DND-41 (cell line): ENCODE measurements at regions not wholly inside any gene's neighbourhood (a gene's known extent, or its start where the extent isn't known, plus 50 kb on each side); places are given as distances from the start of the nearest gene placed in this dataset.

Experiments used
- ATAC-seq: fragments of 200-7000 bp; cut with Tn5 transposase; 3 replicates; pipeline ENCODE4 v1.9.1; 2021; ENCODE audit warnings: low read depth; ENCODE audit not compliant: insufficient read depth
- DNase-seq: peaks from one replicate; pipeline ENCODE4 v3.0.0-alpha.2; 2020
- H2AFZ ChIP-seq: 2 replicates; pipeline ENCODE4 v1.6.0; 2012; ENCODE audit warnings: low read depth, low read length
- H3K27ac ChIP-seq: 2 replicates; pipeline ENCODE4 v1.5.1; 2012; ENCODE audit warnings: low read length, inconsistent platforms
- H3K27me3 ChIP-seq: fragments of 200-600 bp; sonication (generic); 2 replicates; pipeline ENCODE4 v1.6.0; 2012; ENCODE audit warnings: low read length, mild to moderate bottlenecking, inconsistent platforms; ENCODE audit not compliant: insufficient read depth, poor library complexity
- H3K36me3 ChIP-seq: 2 replicates; pipeline ENCODE4 v1.5.1; 2012; ENCODE audit warnings: low read length, inconsistent platforms; ENCODE audit not compliant: insufficient read depth
- H3K4me1 ChIP-seq: 2 replicates; pipeline ENCODE4 v1.5.1; 2012; ENCODE audit warnings: mild to moderate bottlenecking, low read length; ENCODE audit not compliant: insufficient read depth
- H3K4me2 ChIP-seq: 2 replicates; pipeline ENCODE4 v1.6.0; 2012; ENCODE audit warnings: mild to moderate bottlenecking, moderate library complexity, low read length, inconsistent platforms; ENCODE audit not compliant: insufficient read depth
- H3K4me3 ChIP-seq, 2 experiments: fragments of 200-600 bp in 1 of 2; shearing (Covaris generic) in 1 of 2; 2 replicates each; pipeline ENCODE4 v1.5.1; 2012 to 2016; ENCODE audit warnings: inconsistent platforms in 2 of 2, low read length in 2 of 2, mild to moderate bottlenecking in 2 of 2, low read depth in 1 of 2, moderate library complexity in 1 of 2
- H3K79me2 ChIP-seq: 2 replicates; pipeline ENCODE4 v1.6.0; 2012; ENCODE audit warnings: low read length, inconsistent platforms; ENCODE audit not compliant: insufficient read depth
- H3K9ac ChIP-seq: 2 replicates; pipeline ENCODE4 v1.6.0; 2012; ENCODE audit warnings: low read depth, mild to moderate bottlenecking, inconsistent platforms, low read length, moderate library complexity
- H3K9me3 ChIP-seq: 2 replicates; pipeline ENCODE4 v1.5.1; 2012; ENCODE audit warnings: low read length, moderate library complexity, mild to moderate bottlenecking, inconsistent platforms; ENCODE audit not compliant: insufficient read depth, severe bottlenecking
- H4K20me1 ChIP-seq: 2 replicates; pipeline ENCODE4 v1.6.0; 2012; ENCODE audit warnings: low read length; ENCODE audit not compliant: insufficient read depth
- EZH2 ChIP-seq: IDR thresholded peaks from 3 replicates; pipeline ENCODE4 v1.6.1; 2012; ENCODE audit warnings: borderline replicate concordance, low read depth, mild to moderate bottlenecking, moderate library complexity, low read length, inconsistent platforms; ENCODE audit not compliant: severe bottlenecking
- TF ChIP-seq, protein P1 (sequence below): IDR thresholded peaks from 2 replicates; pipeline ENCODE4 v1.5.1; 2012; ENCODE audit warnings: borderline replicate concordance, low read length, moderate library complexity, mild to moderate bottlenecking; ENCODE audit not compliant: poor library complexity, severe bottlenecking; ENCODE audit errors: extremely low read depth

DNA sequence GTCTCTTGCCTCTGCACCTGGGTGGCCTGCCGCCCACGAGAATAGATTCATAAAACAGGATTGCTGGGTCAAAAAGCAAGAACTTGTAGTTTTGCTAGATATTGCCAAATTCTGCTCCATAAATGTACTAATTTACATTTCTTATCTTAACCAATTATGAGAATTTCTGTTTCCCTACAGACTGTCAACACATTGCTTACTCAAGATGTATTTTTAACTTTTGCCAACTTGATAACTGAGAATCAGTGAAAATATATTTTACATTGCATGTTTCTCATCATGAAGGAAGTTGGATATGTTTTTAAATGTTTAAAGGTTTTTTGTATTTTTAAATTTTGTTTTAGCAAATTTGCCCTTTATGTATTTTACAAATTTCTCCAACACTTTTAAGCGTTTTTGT is 664.8 kb downstream of the MMUT start:
- no peak overlapping the region for H3K4me2 ChIP-seq
- no peaks in the 10 kb centered on the region for H3K79me2 ChIP-seq
- H3K9me3 ChIP-seq = no peaks in the 10 kb centered on the region
- no peak overlapping the region for H3K27ac ChIP-seq
- no peaks in the 10 kb centered on the region for H4K20me1 ChIP-seq
- ATAC-seq (no peak), DNase-seq (no peak)
- no peak overlapping the region for H2AFZ ChIP-seq
- H3K27me3 ChIP-seq = no peaks in the 10 kb centered on the region
- H3K36me3 ChIP-seq = no peaks in the 10 kb centered on the region
- H3K9ac ChIP-seq = no peak overlapping the region
- H3K4me3 ChIP-seq = no peak overlapping the region
- no peaks in the 10 kb centered on the region for H3K4me1 ChIP-seq
- TF ChIP-seq, protein P1, sequence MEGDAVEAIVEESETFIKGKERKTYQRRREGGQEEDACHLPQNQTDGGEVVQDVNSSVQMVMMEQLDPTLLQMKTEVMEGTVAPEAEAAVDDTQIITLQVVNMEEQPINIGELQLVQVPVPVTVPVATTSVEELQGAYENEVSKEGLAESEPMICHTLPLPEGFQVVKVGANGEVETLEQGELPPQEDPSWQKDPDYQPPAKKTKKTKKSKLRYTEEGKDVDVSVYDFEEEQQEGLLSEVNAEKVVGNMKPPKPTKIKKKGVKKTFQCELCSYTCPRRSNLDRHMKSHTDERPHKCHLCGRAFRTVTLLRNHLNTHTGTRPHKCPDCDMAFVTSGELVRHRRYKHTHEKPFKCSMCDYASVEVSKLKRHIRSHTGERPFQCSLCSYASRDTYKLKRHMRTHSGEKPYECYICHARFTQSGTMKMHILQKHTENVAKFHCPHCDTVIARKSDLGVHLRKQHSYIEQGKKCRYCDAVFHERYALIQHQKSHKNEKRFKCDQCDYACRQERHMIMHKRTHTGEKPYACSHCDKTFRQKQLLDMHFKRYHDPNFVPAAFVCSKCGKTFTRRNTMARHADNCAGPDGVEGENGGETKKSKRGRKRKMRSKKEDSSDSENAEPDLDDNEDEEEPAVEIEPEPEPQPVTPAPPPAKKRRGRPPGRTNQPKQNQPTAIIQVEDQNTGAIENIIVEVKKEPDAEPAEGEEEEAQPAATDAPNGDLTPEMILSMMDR = no peak
- TF ChIP-seq EZH2 = no peak

DNA sequence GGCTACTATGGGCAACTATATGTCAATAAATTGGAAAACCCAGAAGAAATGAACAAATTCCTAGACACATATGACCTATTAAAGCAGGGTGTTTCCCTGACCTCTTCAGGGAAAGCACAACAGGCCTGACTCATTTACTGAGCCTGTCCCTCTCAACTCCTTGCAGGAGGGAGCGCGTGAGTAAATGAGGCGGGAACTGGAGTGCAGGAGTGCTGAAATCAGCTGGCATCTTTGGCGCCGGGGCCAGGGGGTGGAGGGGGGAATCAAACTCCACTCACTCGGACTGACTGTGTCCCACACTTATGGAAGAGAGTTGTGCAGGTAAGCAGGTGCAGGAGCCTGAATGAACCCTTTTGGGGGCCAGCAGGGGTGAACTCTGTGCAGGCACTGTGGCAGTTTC is 671.2 kb upstream of the PTCHD4 start:
- H2AFZ ChIP-seq = no peak overlapping the region
- no peaks in the 10 kb centered on the region for H3K4me1 ChIP-seq
- no peaks in the 10 kb centered on the region for H3K36me3 ChIP-seq
- H4K20me1 ChIP-seq = no peaks in the 10 kb centered on the region
- no peak for DNase-seq
- no peaks in the 10 kb centered on the region for H3K79me2 ChIP-seq
- H3K27ac ChIP-seq = no peak overlapping the region
- H3K4me3 ChIP-seq = no peak overlapping the region
- H3K9me3 ChIP-seq = no peaks in the 10 kb centered on the region
- TF ChIP-seq, protein P1 = no peak
- no peak for TF ChIP-seq EZH2
- ATAC-seq = no peak; the same call in 2 of the 3 replicates
- no peak overlapping the region for H3K9ac ChIP-seq
- no peaks in the 10 kb centered on the region for H3K27me3 ChIP-seq
- H3K4me2 ChIP-seq = no peak overlapping the region

DNA sequence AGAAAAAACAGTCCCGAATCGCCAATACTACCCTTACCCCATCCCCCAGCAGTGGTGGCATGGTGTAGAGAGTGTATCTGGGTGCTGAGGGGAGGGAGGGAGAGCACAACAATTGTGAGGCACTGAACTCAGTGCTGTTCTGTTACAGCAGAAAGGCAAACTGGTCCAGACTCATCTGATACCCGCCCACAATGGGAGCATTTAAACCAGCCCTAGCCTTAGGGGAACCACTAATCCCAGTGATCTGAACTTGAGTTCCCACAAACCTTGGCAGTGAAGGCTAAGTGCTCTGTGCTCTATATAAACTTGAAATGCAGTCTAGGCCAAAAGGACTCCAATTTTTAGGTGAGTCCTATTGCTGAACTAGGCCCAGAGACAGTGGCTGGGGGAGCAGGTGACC is 666.4 kb upstream of the PTCHD4 start:
- Histone ChIP-seq H3K27me3 (no peaks in the 10 kb centered on the region), H3K9me3 (no peaks in the 10 kb centered on the region), H3K79me2 (no peaks in the 10 kb centered on the region), H3K4me2 (no peak overlapping the region), H3K36me3 (no peaks in the 10 kb centered on the region), H3K4me3 (no peak overlapping the region), H3K4me1 (no peaks in the 10 kb centered on the region), H3K9ac (no peak overlapping the region), H2AFZ (no peak overlapping the region), H3K27ac (no peak overlapping the region), H4K20me1 (no peaks in the 10 kb centered on the region)
- TF ChIP-seq EZH2 = no peak
- TF ChIP-seq, protein P1 = no peak
- DNase-seq = no peak
- no peak for ATAC-seq

DNA sequence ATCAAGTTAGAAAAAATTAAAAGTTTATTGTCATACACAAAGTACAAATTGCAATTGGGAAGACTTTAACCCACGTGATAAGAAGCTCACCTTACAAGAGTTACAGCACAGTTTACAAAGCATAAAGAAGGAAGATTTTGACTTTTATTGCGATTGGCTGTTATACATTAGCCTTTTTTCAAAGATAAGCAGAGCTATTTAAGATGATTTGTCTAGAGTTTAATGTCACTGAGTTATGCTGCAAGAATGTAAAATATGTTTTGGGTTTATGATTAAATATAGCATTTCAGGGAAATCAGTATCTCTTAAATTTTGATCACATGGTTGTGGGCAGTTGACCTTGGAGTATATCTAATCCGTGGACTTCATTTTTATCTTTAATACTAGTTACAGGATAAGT is 664.2 kb upstream of the PTCHD4 start:
- Histone ChIP-seq H3K4me1 (no peaks in the 10 kb centered on the region), H3K36me3 (no peaks in the 10 kb centered on the region), H3K27ac (no peak overlapping the region), H3K4me2 (no peak overlapping the region), H2AFZ (no peak overlapping the region), H3K4me3 (no peak overlapping the region), H4K20me1 (no peaks in the 10 kb centered on the region), H3K9ac (no peak overlapping the region), H3K79me2 (no peaks in the 10 kb centered on the region), H3K9me3 (no peaks in the 10 kb centered on the region), H3K27me3 (no peaks in the 10 kb centered on the region)
- TF ChIP-seq EZH2 = no peak
- TF ChIP-seq, protein P1 = no peak
- ATAC-seq (no peak), DNase-seq (no peak)
